ENCODE measurements at regions not wholly inside any gene's neighbourhood (a gene's known extent, or its start where the extent isn't known, plus 50 kb on each side); places are given as distances from the start of the nearest gene placed in this dataset.

DNA sequence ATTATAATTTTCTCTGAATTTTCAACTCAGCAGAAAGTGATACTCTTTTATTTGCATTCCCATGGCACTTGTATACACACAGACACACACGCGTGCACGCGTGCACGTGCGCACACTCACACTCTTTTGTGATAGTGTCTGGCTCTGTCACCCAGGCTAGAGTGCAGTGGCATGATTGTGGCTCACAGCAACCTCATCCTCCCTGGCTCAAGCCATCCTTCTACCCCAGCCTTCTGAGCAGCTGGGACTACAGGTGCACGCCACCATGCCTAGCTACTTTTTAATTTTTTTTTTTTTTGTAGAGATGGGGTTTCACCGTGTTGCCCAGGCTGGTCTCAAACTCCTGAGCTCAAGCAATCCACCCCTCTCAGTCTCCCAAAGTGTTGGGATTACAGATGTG is 123.2 kb downstream of the MC4R start:
- Histone ChIP-seq H3K79me2 (ENCODE audit: control insufficient read depth, insufficient read depth, low read length) (no peaks in the 10 kb centered on the region), H3K36me3 (ENCODE audit: control insufficient read depth, insufficient read depth, low read length) (no peaks in the 10 kb centered on the region), H2AFZ (ENCODE audit: low read length) (no peak overlapping the region), H4K20me1 (ENCODE audit: control insufficient read depth, extremely low read depth, insufficient read depth, low read length) (no peaks in the 10 kb centered on the region), H3K4me2 (ENCODE audit: extremely low read depth, insufficient read depth, low read length) (no peak overlapping the region), H3K27me3 (ENCODE audit: control insufficient read depth, insufficient read depth, low read length) (no peaks in the 10 kb centered on the region), H3K9me3 (ENCODE audit: control insufficient read depth, insufficient read depth, low read depth, low read length) (no peaks in the 10 kb centered on the region), H3K9ac (ENCODE audit: insufficient read depth, low read length) (no peak overlapping the region), H3K4me1 (ENCODE audit: control insufficient read depth, extremely low read depth, insufficient read depth, low read length) (no peaks in the 10 kb centered on the region), H3K27ac (ENCODE audit: insufficient read depth, low read length) (no peak overlapping the region), H3K4me3 (replicated peaks in 1 of 4; ENCODE audit: control extremely low read depth in 1 of 4, insufficient read depth in 1 of 4, low read depth in 3 of 4, low read length in 4 of 4) (no peak overlapping the region)
- TF ChIP-seq EZH2 (IDR thresholded peaks at IDR 0.05; ENCODE audit: low read length, missing control alignments): no peak
- TF ChIP-seq, protein P1, sequence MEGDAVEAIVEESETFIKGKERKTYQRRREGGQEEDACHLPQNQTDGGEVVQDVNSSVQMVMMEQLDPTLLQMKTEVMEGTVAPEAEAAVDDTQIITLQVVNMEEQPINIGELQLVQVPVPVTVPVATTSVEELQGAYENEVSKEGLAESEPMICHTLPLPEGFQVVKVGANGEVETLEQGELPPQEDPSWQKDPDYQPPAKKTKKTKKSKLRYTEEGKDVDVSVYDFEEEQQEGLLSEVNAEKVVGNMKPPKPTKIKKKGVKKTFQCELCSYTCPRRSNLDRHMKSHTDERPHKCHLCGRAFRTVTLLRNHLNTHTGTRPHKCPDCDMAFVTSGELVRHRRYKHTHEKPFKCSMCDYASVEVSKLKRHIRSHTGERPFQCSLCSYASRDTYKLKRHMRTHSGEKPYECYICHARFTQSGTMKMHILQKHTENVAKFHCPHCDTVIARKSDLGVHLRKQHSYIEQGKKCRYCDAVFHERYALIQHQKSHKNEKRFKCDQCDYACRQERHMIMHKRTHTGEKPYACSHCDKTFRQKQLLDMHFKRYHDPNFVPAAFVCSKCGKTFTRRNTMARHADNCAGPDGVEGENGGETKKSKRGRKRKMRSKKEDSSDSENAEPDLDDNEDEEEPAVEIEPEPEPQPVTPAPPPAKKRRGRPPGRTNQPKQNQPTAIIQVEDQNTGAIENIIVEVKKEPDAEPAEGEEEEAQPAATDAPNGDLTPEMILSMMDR (conservative IDR thresholded peaks at IDR 0.05 in 1 of 2, IDR thresholded peaks at IDR 0.05 in 1 of 2; ENCODE audit: low read depth in 1 of 2, low read length in 2 of 2): no peak
- DNase-seq (ENCODE audit: low read depth in 2 of 2): no peak

DNA sequence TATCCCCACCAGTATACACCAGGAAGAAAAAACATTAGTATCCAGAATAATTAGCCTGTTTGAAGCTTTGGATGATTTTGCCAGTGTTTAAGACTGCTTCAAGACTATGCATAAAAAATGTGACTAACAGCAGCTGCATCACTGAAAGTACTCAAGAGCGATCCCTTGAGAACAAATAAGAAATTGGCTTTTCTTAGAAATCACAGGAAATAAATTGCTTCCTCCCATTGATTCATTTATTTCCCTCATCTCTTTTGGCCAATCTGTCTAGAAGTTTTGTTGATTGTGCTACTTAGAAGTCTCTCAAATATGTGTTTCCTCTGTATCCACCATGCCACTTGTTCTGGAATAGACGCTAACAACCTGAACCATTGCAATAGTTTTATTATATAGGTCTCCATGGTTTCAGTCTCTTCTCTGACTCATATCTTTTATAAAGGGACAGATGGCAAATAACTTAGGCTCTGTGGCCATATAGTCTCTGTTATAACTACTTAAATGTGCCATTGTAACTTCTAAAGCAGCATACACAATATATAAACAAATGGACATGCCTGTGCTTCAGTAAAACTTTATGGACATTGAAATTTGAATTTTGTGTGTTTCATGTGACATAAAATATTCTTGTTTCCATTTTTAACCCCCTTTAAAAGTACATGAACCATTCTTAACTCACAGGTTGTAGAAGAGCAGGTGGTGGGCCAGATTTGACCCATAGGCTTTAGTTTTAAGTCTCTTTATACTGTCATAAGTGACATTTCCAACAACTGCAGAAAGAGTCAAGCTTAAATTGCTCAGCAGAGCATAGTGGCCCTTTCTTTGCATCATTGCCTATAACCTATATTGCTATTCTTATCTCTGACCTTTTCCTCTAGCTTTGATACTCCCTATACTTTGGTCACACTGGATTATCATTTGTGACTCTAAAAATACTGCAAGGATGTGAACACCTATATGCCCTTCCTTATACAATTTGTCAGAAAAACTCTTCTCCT is 123.9 kb downstream of the MC4R start:
- Histone ChIP-seq H2AFZ (ENCODE audit: low read length) (no peak overlapping the region), H3K4me3 (replicated peaks in 1 of 4; ENCODE audit: control extremely low read depth in 1 of 4, insufficient read depth in 1 of 4, low read depth in 3 of 4, low read length in 4 of 4) (no peak overlapping the region), H3K4me2 (ENCODE audit: extremely low read depth, insufficient read depth, low read length) (no peak overlapping the region), H3K27me3 (ENCODE audit: control insufficient read depth, insufficient read depth, low read length) (no peaks in the 10 kb centered on the region), H3K79me2 (ENCODE audit: control insufficient read depth, insufficient read depth, low read length) (no peaks in the 10 kb centered on the region), H3K9me3 (ENCODE audit: control insufficient read depth, insufficient read depth, low read depth, low read length) (no peaks in the 10 kb centered on the region), H3K36me3 (ENCODE audit: control insufficient read depth, insufficient read depth, low read length) (no peaks in the 10 kb centered on the region), H3K4me1 (ENCODE audit: control insufficient read depth, extremely low read depth, insufficient read depth, low read length) (no peaks in the 10 kb centered on the region), H4K20me1 (ENCODE audit: control insufficient read depth, extremely low read depth, insufficient read depth, low read length) (no peaks in the 10 kb centered on the region), H3K27ac (ENCODE audit: insufficient read depth, low read length) (no peak overlapping the region), H3K9ac (ENCODE audit: insufficient read depth, low read length) (no peak overlapping the region)
- TF ChIP-seq EZH2 (IDR thresholded peaks at IDR 0.05; ENCODE audit: low read length, missing control alignments): no peak
- no peak for DNase-seq (ENCODE audit: low read depth in 2 of 2)

DNA sequence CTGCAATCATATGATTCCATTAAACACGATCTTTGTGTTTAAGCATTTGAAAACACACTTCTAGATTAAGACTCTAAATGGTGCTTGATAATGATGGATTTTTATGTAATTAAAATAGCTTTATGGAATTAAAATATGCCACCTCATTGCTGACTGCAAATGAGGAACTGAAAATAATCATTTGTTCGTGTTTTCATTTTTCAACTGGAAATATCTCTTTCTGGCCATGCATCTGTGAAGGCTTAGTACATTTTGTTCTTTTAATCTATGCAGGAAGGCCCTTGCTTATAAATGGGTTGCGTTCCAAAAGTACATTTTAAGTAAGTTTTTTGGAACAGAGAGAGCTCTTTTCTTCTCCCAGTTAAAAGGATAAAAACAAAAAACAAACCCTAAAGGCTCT is 125.5 kb downstream of the MC4R start:
- H3K4me1 ChIP-seq (ENCODE audit: control insufficient read depth, extremely low read depth, insufficient read depth, low read length): no peaks in the 10 kb centered on the region
- no peaks in the 10 kb centered on the region for H3K9me3 ChIP-seq (ENCODE audit: control insufficient read depth, insufficient read depth, low read depth, low read length)
- no peaks in the 10 kb centered on the region for H4K20me1 ChIP-seq (ENCODE audit: control insufficient read depth, extremely low read depth, insufficient read depth, low read length)
- TF ChIP-seq EZH2 (IDR thresholded peaks at IDR 0.05; ENCODE audit: low read length, missing control alignments): no peak
- TF ChIP-seq, protein P1 (conservative IDR thresholded peaks at IDR 0.05 in 1 of 2, IDR thresholded peaks at IDR 0.05 in 1 of 2; ENCODE audit: low read depth in 1 of 2, low read length in 2 of 2): no peak
- H3K4me3 ChIP-seq (replicated peaks in 1 of 4; ENCODE audit: control extremely low read depth in 1 of 4, insufficient read depth in 1 of 4, low read depth in 3 of 4, low read length in 4 of 4): no peak overlapping the region
- H3K27ac ChIP-seq (ENCODE audit: insufficient read depth, low read length): no peak overlapping the region
- DNase-seq (ENCODE audit: low read depth in 2 of 2): no peak
- no peak overlapping the region for H2AFZ ChIP-seq (ENCODE audit: low read length)
- H3K4me2 ChIP-seq (ENCODE audit: extremely low read depth, insufficient read depth, low read length): no peak overlapping the region
- no peaks in the 10 kb centered on the region for H3K27me3 ChIP-seq (ENCODE audit: control insufficient read depth, insufficient read depth, low read length)
- no peaks in the 10 kb centered on the region for H3K36me3 ChIP-seq (ENCODE audit: control insufficient read depth, insufficient read depth, low read length)
- H3K9ac ChIP-seq (ENCODE audit: insufficient read depth, low read length): no peak overlapping the region
- no peaks in the 10 kb centered on the region for H3K79me2 ChIP-seq (ENCODE audit: control insufficient read depth, insufficient read depth, low read length)
